ENCODE measurements at regions not wholly inside any gene's neighbourhood (a gene's known extent, or its start where the extent isn't known, plus 50 kb on each side); places are given as distances from the start of the nearest gene placed in this dataset.

GRCh38 chr1:58996341-58997059, 212.7 kb upstream of the JUN start:
- no peaks in the 10 kb centered on the region for H3K79me1 ChIP-seq (ENCODE audit: low read depth, low read length)
- H4K8ac ChIP-seq (ENCODE audit: extremely low read depth, insufficient read depth, low read length): no peak overlapping the region
- H3K4ac ChIP-seq (replicated peaks; ENCODE audit: insufficient read length, low read depth, low read length): no peak overlapping the region
- no peak overlapping the region for H2BK5ac ChIP-seq (ENCODE audit: low read depth, low read length)
- no peak overlapping the region for H3K14ac ChIP-seq (ENCODE audit: insufficient read length)
- H4K5ac ChIP-seq (ENCODE audit: insufficient read length, low read depth, low read length): no peak overlapping the region
- H3K9me3 ChIP-seq (ENCODE audit: insufficient read depth in 2 of 2, low read depth in 1 of 2, low read length in 1 of 2): no peaks in the 10 kb centered on the region
- H3K27ac ChIP-seq (ENCODE audit: low read depth, low read length): no peak overlapping the region
- H3K9ac ChIP-seq (replicated peaks in 1 of 4; ENCODE audit: extremely low read depth in 1 of 4, low read depth in 3 of 4, low read length in 3 of 4): no peak overlapping the region
- H3K4me2 ChIP-seq (ENCODE audit: insufficient read depth in 1 of 2, low read depth in 2 of 2, low read length in 2 of 2): no peak overlapping the region
- no peak overlapping the region for H3K56ac ChIP-seq (replicated peaks; ENCODE audit: insufficient read length, low read depth, low read length)
- H4K20me1 ChIP-seq (replicated peaks in 1 of 2; ENCODE audit: control insufficient read depth in 1 of 2, insufficient read depth in 2 of 2, low read length in 2 of 2): no peaks in the 10 kb centered on the region
- no peak overlapping the region for H2BK15ac ChIP-seq (ENCODE audit: low read length)
- POLR2A ChIA-PET (ENCODE audit: partially characterized antibody): no interaction called here
- H3K79me2 ChIP-seq (ENCODE audit: control insufficient read depth in 1 of 2, insufficient read depth in 2 of 2, low read length in 2 of 2): no peaks in the 10 kb centered on the region
- no peak overlapping the region for H2AFZ ChIP-seq (ENCODE audit: low read length)
- no peak overlapping the region for H2AK5ac ChIP-seq (ENCODE audit: low read depth, low read length)
- CTCF ChIA-PET (ENCODE audit: partially characterized antibody): interaction anchor here (0.7 kb wide), 1 partner anchor 266 kb away, joined by 3 read pairs; no protein-coding TSS in a partner anchor
- no peaks in the 10 kb centered on the region for H3K36me3 ChIP-seq (ENCODE audit: control insufficient read depth in 2 of 4, insufficient read depth in 4 of 4, low read length in 3 of 4)
- DNase-seq (ENCODE audit: low read depth in 1 of 2, low spot score in 2 of 2) (no peak), FAIRE-seq (no peak)
- WGBS, 2 experiments (ENCODE audit: extremely low coverage in 1 of 2, insufficient coverage in 1 of 2, insufficient read length in 1 of 2, insufficient replicate concordance in 2 of 2, low coverage in 1 of 2, low lambda C conversion rate in 2 of 2, missing lambda C conversion rate in 1 of 2): 81% methylated on average over 2 of the region's 2 CpGs; no CpG with 5 or more reads in 1 of the 2 experiments
- no peak overlapping the region for H2BK120ac ChIP-seq (replicated peaks; ENCODE audit: low read depth, low read length)
- no peak overlapping the region for H3K18ac ChIP-seq (ENCODE audit: extremely low read depth, low read length)
- H3K4me1 ChIP-seq (replicated peaks in 1 of 4; ENCODE audit: control insufficient read depth in 3 of 4, insufficient read depth in 4 of 4, low read length in 3 of 4): no peaks in the 10 kb centered on the region
- no peak overlapping the region for H2BK12ac ChIP-seq (ENCODE audit: low read depth, low read length)
- H3K23ac ChIP-seq (ENCODE audit: insufficient read length): no peak overlapping the region
- no peaks in the 10 kb centered on the region for H3K23me2 ChIP-seq (ENCODE audit: low read depth, low read length)
- no peak overlapping the region for H4K91ac ChIP-seq (replicated peaks; ENCODE audit: insufficient read length, low read length)
- no peak overlapping the region for H2BK20ac ChIP-seq (ENCODE audit: low read length)
- no peaks in the 10 kb centered on the region for H3K27me3 ChIP-seq (replicated peaks in 1 of 4; ENCODE audit: control insufficient read depth in 3 of 4, extremely low read depth in 1 of 4, insufficient read depth in 3 of 4, low read length in 3 of 4)
- no peak overlapping the region for H3K4me3 ChIP-seq (ENCODE audit: extremely low read depth in 1 of 4, insufficient read depth in 2 of 4, low read depth in 3 of 4, low read length in 4 of 4)
- TF ChIP-seq POLR2A (IDR thresholded peaks at IDR 0.05; ENCODE audit: control extremely low read depth in 1 of 2, low read depth in 2 of 2, low read length in 2 of 2) (no peak), CHD2 (IDR thresholded peaks at IDR 0.05; ENCODE audit: low read length) (no peak), ASH2L (IDR thresholded peaks at IDR 0.05; ENCODE audit: low read length) (no peak), TEAD4 (IDR thresholded peaks at IDR 0.05; ENCODE audit: low read depth, low read length) (no peak), E2F6 (IDR thresholded peaks at IDR 0.05) (no peak), MAFK (IDR thresholded peaks at IDR 0.05; ENCODE audit: low read depth, low read length) (no peak), CBX5 (IDR thresholded peaks at IDR 0.05; ENCODE audit: low read depth, low read length) (no peak), CBX8 (IDR thresholded peaks at IDR 0.05; ENCODE audit: borderline replicate concordance, low read depth, low read length) (no peak), EZH2 (IDR thresholded peaks at IDR 0.05; ENCODE audit: low read depth, low read length, severe bottlenecking) (no peak), NANOG (IDR thresholded peaks at IDR 0.05; ENCODE audit: insufficient read depth, low read depth, low read length, poor library complexity, severe bottlenecking) (no peak)

All from H1 (cell line).